K562 (cell line): ENCODE measurements at regions not wholly inside any gene's neighbourhood (a gene's known extent, or its start where the extent isn't known, plus 50 kb on each side); places are given as distances from the start of the nearest gene placed in this dataset.

Experiments
- ATAC-seq: fragments of 200-7000 bp; cut with Tn5 transposase; 3 replicates; pipeline ENCODE4 v1.9.1; 2020; ENCODE audit warnings: moderate library complexity
- BruUV-seq: library from RNA; stranded (reverse); fragments of 400-500 nt; replicated peaks from 2 replicates; lab custom pipeline; 2021; lab: Mats Ljungman, UMichigan
- CTCF ChIA-PET: fragments of 300-600 bp; formaldehyde crosslinking; extraction: SDS; loops from one replicate; lab custom pipeline; 2021; ENCODE audit warnings: low intra/inter-chr PET ratio; lab: Yijun Ruan, JAX
- POLR2A ChIA-PET: fragments of 300-600, 350-650 bp; sonication (Branson Sonifier 250); formaldehyde crosslinking; extraction: SDS; loops from one replicate; lab custom pipeline; 2021; ENCODE audit warnings: antibody characterized with exemption, inconsistent platforms; lab: Yijun Ruan, JAX
- DNase-seq, 4 experiments: peaks; one replicate each; pipeline versions ENCODE4 v3.0.0 to v3.0.0-alpha.2; 2011 to 2018; ENCODE audit warnings: low spot score in 3 of 4, mixed read lengths in 3 of 4; ENCODE audit errors: extremely low read depth in 1 of 4
- FAIRE-seq: peaks from 2 replicates; lab custom pipeline; 2011; peaks lifted over from hg19 to GRCh38; lab: Jason Lieb, UNC
- H2AFZ ChIP-seq: 2 replicates; pipeline ENCODE4 v1.6.0; 2011; ENCODE audit warnings: low read depth, low read length, control low read depth, inconsistent platforms
- H3K27ac ChIP-seq: fragments of 200-600 bp; 3 replicates; pipeline ENCODE4 v1.8.0; 2011; ENCODE audit warnings: low read depth, mild to moderate bottlenecking, control low read depth, inconsistent platforms, low read length, moderate library complexity, mixed read lengths; ENCODE audit errors: extremely low read depth
- H3K27me3 ChIP-seq, 2 experiments: fragments of 300-600 bp in 1 of 2; 2 replicates in 1 of 2; 3 replicates in 1 of 2; pipeline versions ENCODE4 v1.6.0 to v1.8.0; 2011; ENCODE audit warnings: inconsistent platforms in 2 of 2, low read length in 2 of 2, mild to moderate bottlenecking in 1 of 2, mixed read lengths in 1 of 2, moderate library complexity in 1 of 2; ENCODE audit not compliant: control insufficient read depth in 2 of 2, insufficient read depth in 2 of 2
- H3K36me3 ChIP-seq: fragments of 300-600 bp; 3 replicates; pipeline ENCODE4 v1.8.0; 2011; ENCODE audit warnings: mild to moderate bottlenecking, low read length, inconsistent platforms; ENCODE audit not compliant: control insufficient read depth, insufficient read depth
- H3K4me1 ChIP-seq, 2 experiments: fragments of 200-600 bp in 1 of 2; replicated peaks in 1 of 2; 2 replicates in 1 of 2; 3 replicates in 1 of 2; pipeline versions ENCODE4 v1.5.1 to v1.8.0; 2011; ENCODE audit warnings: inconsistent platforms in 2 of 2, low read length in 2 of 2, mild to moderate bottlenecking in 1 of 2, mixed read lengths in 1 of 2, moderate library complexity in 1 of 2; ENCODE audit not compliant: control insufficient read depth in 2 of 2, insufficient read depth in 2 of 2
- H3K4me2 ChIP-seq: 2 replicates; pipeline ENCODE4 v1.6.1; 2011; ENCODE audit warnings: low read length, control low read depth, inconsistent platforms, mixed read lengths; ENCODE audit not compliant: insufficient read depth
- H3K4me3 ChIP-seq: fragments of 200-600 bp; sonication (generic), shearing (Covaris generic); 2 replicates; pipeline ENCODE4 v1.5.1; 2016; ENCODE audit warnings: control low read depth, inconsistent platforms
- H3K79me2 ChIP-seq: fragments of 200-600 bp; 3 replicates; pipeline ENCODE4 v1.8.0; 2011; ENCODE audit warnings: low read length, inconsistent platforms; ENCODE audit not compliant: control insufficient read depth, insufficient read depth
- H3K9ac ChIP-seq, 2 experiments: 2 replicates each; pipeline versions ENCODE4 v1.6.0 to v1.6.1; 2011; ENCODE audit warnings: low read depth in 2 of 2, low read length in 2 of 2, control low read depth in 1 of 2, inconsistent platforms in 1 of 2, mild to moderate bottlenecking in 1 of 2, mixed read lengths in 1 of 2; ENCODE audit not compliant: insufficient read depth in 1 of 2
- H3K9me1 ChIP-seq: one replicate; pipeline ENCODE4 v1.6.0; 2011; ENCODE audit warnings: inconsistent platforms, mild to moderate bottlenecking, low read length, moderate library complexity; ENCODE audit not compliant: control insufficient read depth, insufficient read depth
- H3K9me3 ChIP-seq: replicated peaks from 2 replicates; pipeline ENCODE4 v1.5.1; 2011; ENCODE audit warnings: low read depth, low read length, inconsistent platforms; ENCODE audit not compliant: control insufficient read depth, insufficient read depth
- H4K20me1 ChIP-seq: replicated peaks from 2 replicates; pipeline ENCODE4 v1.6.1; 2011; ENCODE audit warnings: low read length, inconsistent platforms, mixed read lengths; ENCODE audit not compliant: control insufficient read depth, insufficient read depth
- BACH1 ChIP-seq: fragments of 200-800 bp; sonication (Bioruptor generic); IDR thresholded peaks from 2 replicates; pipeline ENCODE4 v1.6.1; 2016; ENCODE audit warnings: missing genetic modification characterization, missing compliant biosample characterization
- CBX3 ChIP-seq, 2 experiments: IDR thresholded peaks; 1 replicate in 1 of 2; 2 replicates in 1 of 2; pipeline ENCODE4 v1.6.1; 2012; ENCODE audit warnings: inconsistent platforms in 2 of 2, low read length in 2 of 2, borderline replicate concordance in 1 of 2, control low read depth in 1 of 2
- E2F1 ChIP-seq: sonication (generic); formaldehyde crosslinking; IDR thresholded peaks from 2 replicates; pipeline ENCODE4 v1.8.1; 2023; ENCODE audit warnings: mild to moderate bottlenecking, missing genetic modification reagents, moderate library complexity
- MEF2A ChIP-seq: IDR thresholded peaks from 2 replicates; pipeline ENCODE4 v1.6.1; 2011; ENCODE audit warnings: low read depth, mild to moderate bottlenecking, low read length, moderate library complexity; ENCODE audit not compliant: control insufficient read depth
- MITF ChIP-seq: IDR thresholded peaks from 2 replicates; pipeline ENCODE4 v1.6.1; 2014; ENCODE audit warnings: antibody characterized with exemption
- RBM15 ChIP-seq: fragments of 200-400 bp; formaldehyde crosslinking; IDR thresholded peaks from 2 replicates; pipeline ENCODE4 v1.6.1; 2018; ENCODE audit warnings: mild to moderate bottlenecking, low read length, moderate library complexity; ENCODE audit not compliant: insufficient read depth
- ZBTB5 ChIP-seq: fragments of 450-650 bp; IDR thresholded peaks from 2 replicates; pipeline ENCODE4 v1.6.1; 2017; ENCODE audit warnings: antibody characterized with exemption
- ZNF589 ChIP-seq: fragments of 200-800 bp; sonication (Bioruptor generic); IDR thresholded peaks from 2 replicates; pipeline ENCODE4 v1.6.1; 2016; ENCODE audit warnings: low read depth, missing genetic modification characterization, missing compliant biosample characterization
- in situ Hi-C: fragments of 300-500 bp; cut with MboI; formaldehyde crosslinking; loops from 4 replicates; pipeline ENCODE4 v1.15.0; 2018; ENCODE audit warnings: inconsistent platforms, mixed read lengths
- intact Hi-C: fragments of 100-400 bp; cut with micrococcal nuclease; formaldehyde crosslinking; loops from 2 replicates; pipeline ENCODE4 v1.14.2; 2022

GRCh38 chr3:153756816-153757215 is 364.4 kb upstream of the ARHGEF26 start:
- Histone ChIP-seq H3K9me3 (no peaks in the 10 kb centered on the region), H3K79me2 (no peaks in the 10 kb centered on the region), H3K27ac (no peak overlapping the region), H3K4me3 (no peak overlapping the region), H3K36me3 (no peaks in the 10 kb centered on the region), H3K4me2 (no peak overlapping the region), H3K9ac (no peak overlapping the region), H3K9me1 (no peaks in the 10 kb centered on the region), H3K27me3 (no peaks in the 10 kb centered on the region), H4K20me1 (no peaks in the 10 kb centered on the region), H2AFZ (no peak overlapping the region), H3K4me1 (no peaks in the 10 kb centered on the region)
- BruUV-seq: no TSS peak
- ATAC-seq: no peak
- TF ChIP-seq RBM15 (no peak), ZNF589 (no peak), MITF (no peak), BACH1 (no peak), ZBTB5 (no peak), MEF2A (no peak), CBX3 (IDR thresholded peaks at IDR 0.05; ENCODE audit: borderline replicate concordance in 1 of 2, low read length in 2 of 2) (no peak), E2F1 (CRISPR knock-in tag) (no peak)
- intact Hi-C loops (no loop called here), in situ Hi-C loops (no loop called here)
- ChIA-PET POLR2A (no interaction called here), CTCF (interaction anchor here (0.6 kb wide), 1 partner anchor 185 kb away, joined by 3 read pairs; no protein-coding TSS in a partner anchor)
- FAIRE-seq: no peak
- no peak for DNase-seq
